ENCODE measurements at regions not wholly inside any gene's neighbourhood (a gene's known extent, or its start where the extent isn't known, plus 50 kb on each side); places are given as distances from the start of the nearest gene placed in this dataset.

GRCh38 chr7:17523813-17524739 is 225.6 kb downstream of the AHR start:
- TF ChIP-seq POLR2A (IDR thresholded peaks at IDR 0.05) (no peak), CTCF (IDR thresholded peaks at IDR 0.05) (no peak)
- Histone ChIP-seq H3K9me3 (no peaks in the 10 kb centered on the region), H3K27me3 (no peaks in the 10 kb centered on the region), H3K4me3 (peak overlapping the region in 1 of 3 donors; percentile 1), H3K36me3 (no peaks in the 10 kb centered on the region), H3K4me1 (peaks cover 0 to 13% (median 3%) of the 10 kb centered on the region in 4 donors), H3K27ac (peak overlapping the region; percentile 63 to 81 (median 81))
- ATAC-seq (peak; percentile 90 to 96 (median 91)), DNase-seq (peak; percentile 76 to 89 (median 87))
- intact Hi-C loops (cut with DNase I), result loop anchor here in 1 of 2 donors (10.0 kb wide), 1 partner anchor 199 kb away; no protein-coding TSS in a partner anchor
- WGBS (ENCODE audit: insufficient coverage, low coverage, low lambda C conversion rate, missing lambda C conversion rate), result 23% methylated on average over 7 of the region's 7 CpGs

- 41% methylated on average over 3 of the region's 3 CpGs for WGBS (ENCODE audit: insufficient coverage, low coverage, low lambda C conversion rate, missing lambda C conversion rate)
- Histone ChIP-seq H3K27ac (peak overlapping the region; percentile 56 to 81 (median 74)), H3K27me3 (no peaks in the 10 kb centered on the region), H3K9me3 (no peaks in the 10 kb centered on the region), H3K4me3 (peak overlapping the region in 1 of 3 donors; percentile 1), H3K36me3 (no peaks in the 10 kb centered on the region), H3K4me1 (peaks cover 0 to 13% (median 3%) of the 10 kb centered on the region in 4 donors)
- TF ChIP-seq POLR2A (IDR thresholded peaks at IDR 0.05) (no peak), CTCF (IDR thresholded peaks at IDR 0.05) (no peak)
- ATAC-seq (peak; percentile 34 to 50 (median 42)), DNase-seq (no peak)
- intact Hi-C loops (cut with DNase I), result loop anchor here in 1 of 2 donors (10.0 kb wide), 1 partner anchor 200 kb away; no protein-coding TSS in a partner anchor
These were observed 226.3 kb downstream of the AHR start for GRCh38 chr7:17524746-17525145.

GRCh38 chr7:17526621-17527020 is 228.2 kb downstream of the AHR start:
- no peak overlapping the region for H3K4me3 ChIP-seq
- ATAC-seq (no peak), DNase-seq (no peak)
- H3K27me3 ChIP-seq, result no peaks in the 10 kb centered on the region
- peaks cover 0 to 22% (median 3%) of the 10 kb centered on the region in 4 donors for H3K4me1 ChIP-seq
- TF ChIP-seq CTCF (IDR thresholded peaks at IDR 0.05), result no peak
- no peak for TF ChIP-seq POLR2A (IDR thresholded peaks at IDR 0.05)
- no peaks in the 10 kb centered on the region for H3K36me3 ChIP-seq
- H3K27ac ChIP-seq, result no peak overlapping the region
- no peaks in the 10 kb centered on the region for H3K9me3 ChIP-seq
- intact Hi-C loops (cut with DNase I), result loop anchor here in 1 of 2 donors (10.0 kb wide), 1 partner anchor 202 kb away; no protein-coding TSS in a partner anchor

- H3K4me3 ChIP-seq, result no peak overlapping the region
- intact Hi-C loops (cut with DNase I), result loop anchor here in 1 of 2 donors (10.0 kb wide), 1 partner anchor 204 kb away; no protein-coding TSS in a partner anchor
- H3K36me3 ChIP-seq, result no peaks in the 10 kb centered on the region
- ATAC-seq (no peak), DNase-seq (no peak)
- TF ChIP-seq POLR2A (IDR thresholded peaks at IDR 0.05) (no peak), CTCF (IDR thresholded peaks at IDR 0.05) (no peak)
- H3K4me1 ChIP-seq, result peaks cover 0 to 22% (median 2%) of the 10 kb centered on the region in 4 donors
- no peaks in the 10 kb centered on the region for H3K27me3 ChIP-seq
- no peaks in the 10 kb centered on the region for H3K9me3 ChIP-seq
- H3K27ac ChIP-seq, result no peak overlapping the region
These were observed 230.2 kb downstream of the AHR start for GRCh38 chr7:17528636-17529035.

Data from right lobe of liver (tissue), 6 donors.